ENCODE measurements at regions not wholly inside any gene's neighbourhood (a gene's known extent, or its start where the extent isn't known, plus 50 kb on each side); places are given as distances from the start of the nearest gene placed in this dataset.

DNA sequence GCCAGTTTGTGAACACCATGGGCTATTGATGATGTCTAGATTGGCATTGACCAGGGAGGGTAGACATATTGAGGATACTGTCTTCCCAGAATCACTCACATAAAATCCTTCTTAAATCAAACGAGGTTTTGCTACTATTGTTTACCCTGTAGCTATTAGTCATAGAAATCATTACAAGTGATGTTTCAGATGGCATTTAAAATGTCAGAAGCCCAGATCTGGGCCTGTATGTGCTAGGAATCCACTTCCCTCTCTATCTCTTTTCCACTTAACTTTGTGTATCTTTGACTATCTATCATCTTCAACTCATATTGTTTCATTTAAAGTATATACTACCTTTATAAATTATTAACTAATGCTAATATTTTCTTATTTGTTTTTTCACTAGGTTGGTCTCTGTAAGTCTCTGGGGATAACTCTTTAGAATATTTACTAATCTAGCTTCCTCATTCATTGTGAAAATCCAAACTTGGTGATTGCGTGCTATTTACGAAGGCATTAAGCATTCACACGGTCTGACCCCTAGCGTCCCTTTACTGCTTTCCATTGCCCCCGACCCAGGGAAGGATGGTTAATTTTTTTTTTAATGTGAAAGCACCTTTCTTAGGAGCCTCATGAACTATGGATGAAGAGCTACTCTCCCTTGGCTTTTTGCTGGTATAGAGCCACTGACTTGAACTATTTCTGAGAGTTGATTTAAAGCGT is 281.8 kb downstream of the GPATCH2 start:
- TF ChIP-seq, protein P1, sequence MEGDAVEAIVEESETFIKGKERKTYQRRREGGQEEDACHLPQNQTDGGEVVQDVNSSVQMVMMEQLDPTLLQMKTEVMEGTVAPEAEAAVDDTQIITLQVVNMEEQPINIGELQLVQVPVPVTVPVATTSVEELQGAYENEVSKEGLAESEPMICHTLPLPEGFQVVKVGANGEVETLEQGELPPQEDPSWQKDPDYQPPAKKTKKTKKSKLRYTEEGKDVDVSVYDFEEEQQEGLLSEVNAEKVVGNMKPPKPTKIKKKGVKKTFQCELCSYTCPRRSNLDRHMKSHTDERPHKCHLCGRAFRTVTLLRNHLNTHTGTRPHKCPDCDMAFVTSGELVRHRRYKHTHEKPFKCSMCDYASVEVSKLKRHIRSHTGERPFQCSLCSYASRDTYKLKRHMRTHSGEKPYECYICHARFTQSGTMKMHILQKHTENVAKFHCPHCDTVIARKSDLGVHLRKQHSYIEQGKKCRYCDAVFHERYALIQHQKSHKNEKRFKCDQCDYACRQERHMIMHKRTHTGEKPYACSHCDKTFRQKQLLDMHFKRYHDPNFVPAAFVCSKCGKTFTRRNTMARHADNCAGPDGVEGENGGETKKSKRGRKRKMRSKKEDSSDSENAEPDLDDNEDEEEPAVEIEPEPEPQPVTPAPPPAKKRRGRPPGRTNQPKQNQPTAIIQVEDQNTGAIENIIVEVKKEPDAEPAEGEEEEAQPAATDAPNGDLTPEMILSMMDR (IDR thresholded peaks at IDR 0.05; ENCODE audit: low read depth, low read length): no peak
- TF ChIP-seq EZH2phosphoT487 (IDR thresholded peaks at IDR 0.05; ENCODE audit: low read depth): no peak

Measured in OCI-LY3 (cell line).